Kidney epithelial cell (primary cell): ENCODE measurements at regions not wholly inside any gene's neighbourhood (a gene's known extent, or its start where the extent isn't known, plus 50 kb on each side); places are given as distances from the start of the nearest gene placed in this dataset.

Source experiments
- DNase-seq: peaks from one replicate; pipeline ENCODE4 v3.0.0-alpha.2; 2010; ENCODE audit warnings: low read depth
- H3K27me3 ChIP-seq: 2 replicates; pipeline ENCODE4 v1.6.0; 2011; ENCODE audit warnings: low read length; ENCODE audit not compliant: control insufficient read depth, insufficient read depth
- H3K36me3 ChIP-seq: 2 replicates; pipeline ENCODE4 v1.5.1; 2011; ENCODE audit warnings: low read length; ENCODE audit not compliant: control insufficient read depth, insufficient read depth
- H3K4me3 ChIP-seq: 2 replicates; pipeline ENCODE4 v1.5.1; 2011; ENCODE audit warnings: low read depth, mild to moderate bottlenecking, control low read depth, low read length
- CTCF ChIP-seq: IDR thresholded peaks from 2 replicates; pipeline ENCODE4 v1.5.1; 2011; ENCODE audit warnings: mild to moderate bottlenecking, moderate library complexity, low read length, control low read depth, inconsistent platforms; ENCODE audit not compliant: insufficient read depth, poor library complexity, severe bottlenecking

GRCh38 chr6:102950967-102951366 is 1557.5 kb downstream of the GRIK2 start:
- DNase-seq, result no peak
- no peak for TF ChIP-seq CTCF
- H3K4me3 ChIP-seq, result no peak overlapping the region

GRCh38 chr6:102944475-102944874 is 1551.0 kb downstream of the GRIK2 start:
- TF ChIP-seq CTCF, result no peak
- H3K4me3 ChIP-seq, result no peak overlapping the region
- H3K36me3 ChIP-seq, result no peaks in the 10 kb centered on the region
- DNase-seq, result no peak
- no peaks in the 10 kb centered on the region for H3K27me3 ChIP-seq

More at GRCh38 chr6:102950967-102951366, 1557.5 kb downstream of the GRIK2 start:
- H3K27me3 ChIP-seq, result no peaks in the 10 kb centered on the region
- no peaks in the 10 kb centered on the region for H3K36me3 ChIP-seq

- Histone ChIP-seq H3K36me3 (no peaks in the 10 kb centered on the region), H3K4me3 (no peak overlapping the region), H3K27me3 (no peaks in the 10 kb centered on the region)
- DNase-seq, result no peak
- TF ChIP-seq CTCF, result no peak
Measured at GRCh38 chr6:102942206-102942605, 1548.7 kb downstream of the GRIK2 start.

GRCh38 chr6:102936959-102937358 is 1543.5 kb downstream of the GRIK2 start:
- Histone ChIP-seq H3K4me3 (no peak overlapping the region), H3K27me3 (no peaks in the 10 kb centered on the region), H3K36me3 (no peaks in the 10 kb centered on the region)
- TF ChIP-seq CTCF, result no peak
- DNase-seq, result no peak

- no peak for TF ChIP-seq CTCF
- no peaks in the 10 kb centered on the region for H3K36me3 ChIP-seq
- no peak for DNase-seq
Measured at GRCh38 chr6:102928109-102928508, 1534.6 kb downstream of the GRIK2 start.

GRCh38 chr6:102918161-102918560 is 1524.7 kb downstream of the GRIK2 start:
- no peak for TF ChIP-seq CTCF
- DNase-seq, result no peak
- no peak overlapping the region for H3K4me3 ChIP-seq
- no peaks in the 10 kb centered on the region for H3K27me3 ChIP-seq
- no peaks in the 10 kb centered on the region for H3K36me3 ChIP-seq

More at GRCh38 chr6:102928109-102928508, 1534.6 kb downstream of the GRIK2 start:
- Histone ChIP-seq H3K27me3 (no peaks in the 10 kb centered on the region), H3K4me3 (no peak overlapping the region)
